ENCODE measurements at regions not wholly inside any gene's neighbourhood (a gene's known extent, or its start where the extent isn't known, plus 50 kb on each side); places are given as distances from the start of the nearest gene placed in this dataset.

DNA sequence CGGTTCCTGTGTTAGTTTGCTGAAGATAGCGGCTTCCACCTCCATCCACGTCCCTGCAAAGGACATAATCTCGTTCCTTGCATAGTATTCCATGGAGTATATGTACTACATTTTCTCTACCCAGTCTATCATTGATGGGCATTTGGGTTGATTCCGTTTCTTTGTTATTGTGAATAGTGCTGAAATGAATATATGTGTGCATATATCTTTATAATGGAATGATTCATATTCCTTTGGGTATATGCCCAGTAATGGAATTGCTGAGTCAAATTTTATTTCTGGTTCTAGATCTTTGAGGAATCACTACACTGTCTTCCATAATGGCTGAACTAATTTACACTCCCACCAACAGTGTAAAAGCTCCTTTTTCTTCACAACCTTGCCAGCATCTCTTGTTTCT lies 255.4 kb upstream of the CDH2 start:
- TF ChIP-seq POLR2A (IDR thresholded peaks at IDR 0.05; ENCODE audit: low read length): no peak
- TF ChIP-seq GATA1 (IDR thresholded peaks at IDR 0.05; ENCODE audit: low read depth, low read length): no peak

Measured in erythroblast (primary cell).